ENCODE measurements at regions not wholly inside any gene's neighbourhood (a gene's known extent, or its start where the extent isn't known, plus 50 kb on each side); places are given as distances from the start of the nearest gene placed in this dataset.
A peak's percentile ranks its signal among the peaks of the same experiment; 100 is the strongest.
"Not testable (repeated sequence)": the region's sequence is repeated elsewhere in the genome, so short reads cannot be mapped to it uniquely, and the experiment has no call there.

- H3K27ac ChIP-seq; H3K4me3 ChIP-seq; H3K27me3 ChIP-seq; H3K36me3 ChIP-seq; intact Hi-C loops (cut with DNase I; ENCODE audit: low total_unique reads); H3K9me3 ChIP-seq; DNase-seq; H3K4me1 ChIP-seq: not testable (repeated sequence)
- peak; percentile 39 to 52 for TF ChIP-seq CTCF (IDR thresholded peaks at IDR 0.05)
Measured at GRCh38 chr1:146401281-146401825, 172.5 kb upstream of the NOTCH2NLA start.

- H3K27me3 ChIP-seq; H3K27ac ChIP-seq; H3K4me3 ChIP-seq; H3K9me3 ChIP-seq; H3K4me1 ChIP-seq; DNase-seq; H3K36me3 ChIP-seq; intact Hi-C loops (cut with DNase I; ENCODE audit: low total_unique reads): not testable (repeated sequence)
Measured at GRCh38 chr1:146400173-146401121, 171.6 kb upstream of the NOTCH2NLA start.

GRCh38 chr1:146399225-146399624, 170.4 kb upstream of the NOTCH2NLA start:
- intact Hi-C loops (cut with DNase I; ENCODE audit: low total_unique reads); H3K27ac ChIP-seq; DNase-seq; H3K4me3 ChIP-seq; H3K27me3 ChIP-seq; H3K4me1 ChIP-seq; H3K9me3 ChIP-seq; H3K36me3 ChIP-seq: not testable (repeated sequence)

- H3K4me1 ChIP-seq; H3K36me3 ChIP-seq; H3K4me3 ChIP-seq; H3K9me3 ChIP-seq; H3K27ac ChIP-seq; H3K27me3 ChIP-seq; DNase-seq; intact Hi-C loops (cut with DNase I; ENCODE audit: low total_unique reads): not testable (repeated sequence)
Measured at GRCh38 chr1:146396801-146397200, 168.0 kb upstream of the NOTCH2NLA start.

GRCh38 chr1:146396242-146396641, 167.4 kb upstream of the NOTCH2NLA start:
- H3K4me1 ChIP-seq; H3K27me3 ChIP-seq; intact Hi-C loops (cut with DNase I; ENCODE audit: low total_unique reads); H3K27ac ChIP-seq; DNase-seq; H3K9me3 ChIP-seq; H3K4me3 ChIP-seq; H3K36me3 ChIP-seq: not testable (repeated sequence)

- DNase-seq; intact Hi-C loops (cut with DNase I; ENCODE audit: low total_unique reads): not testable (repeated sequence)
Measured at GRCh38 chr1:146393796-146394195, 165.0 kb upstream of the NOTCH2NLA start.

GRCh38 chr1:146393154-146393553, 164.3 kb upstream of the NOTCH2NLA start:
- DNase-seq; H3K27me3 ChIP-seq; H3K4me3 ChIP-seq; H3K9me3 ChIP-seq; intact Hi-C loops (cut with DNase I; ENCODE audit: low total_unique reads); H3K27ac ChIP-seq; H3K36me3 ChIP-seq; H3K4me1 ChIP-seq: not testable (repeated sequence)

More at GRCh38 chr1:146393796-146394195, 165.0 kb upstream of the NOTCH2NLA start:
- not testable (repeated sequence) for H3K27me3 ChIP-seq, H3K9me3 ChIP-seq, H3K36me3 ChIP-seq, H3K4me3 ChIP-seq, H3K4me1 ChIP-seq, H3K27ac ChIP-seq

- H3K4me3 ChIP-seq; H3K27ac ChIP-seq; H3K4me1 ChIP-seq; H3K36me3 ChIP-seq; DNase-seq; H3K9me3 ChIP-seq; intact Hi-C loops (cut with DNase I; ENCODE audit: low total_unique reads); H3K27me3 ChIP-seq: not testable (repeated sequence)
Measured at GRCh38 chr1:146389178-146389577, 160.4 kb upstream of the NOTCH2NLA start.

- DNase-seq; H3K9me3 ChIP-seq; H3K4me1 ChIP-seq; H3K4me3 ChIP-seq; intact Hi-C loops (cut with DNase I; ENCODE audit: low total_unique reads); H3K36me3 ChIP-seq; H3K27me3 ChIP-seq: not testable (repeated sequence)
- H3K27ac ChIP-seq: peak overlapping the region; percentile 91 to 93
Measured at GRCh38 chr1:146387750-146388469, 159.1 kb upstream of the NOTCH2NLA start.

- Histone ChIP-seq H3K27ac (peak overlapping the region; percentile 91 to 93), H3K4me3 (peak overlapping the region; percentile 54 to 59)
- DNase-seq: peak in 1 of 2 donors; percentile 83
- H3K4me1 ChIP-seq; H3K36me3 ChIP-seq; H3K27me3 ChIP-seq; H3K9me3 ChIP-seq; intact Hi-C loops (cut with DNase I; ENCODE audit: low total_unique reads): not testable (repeated sequence)
Measured at GRCh38 chr1:146386851-146387749, 158.3 kb upstream of the NOTCH2NLA start.

- H3K4me3 ChIP-seq; H3K27me3 ChIP-seq; DNase-seq; intact Hi-C loops (cut with DNase I; ENCODE audit: low total_unique reads); H3K4me1 ChIP-seq; H3K27ac ChIP-seq; H3K9me3 ChIP-seq; H3K36me3 ChIP-seq: not testable (repeated sequence)
Measured at GRCh38 chr1:146381196-146381595, 152.4 kb upstream of the NOTCH2NLA start.
